ENCODE measurements at regions not wholly inside any gene's neighbourhood (a gene's known extent, or its start where the extent isn't known, plus 50 kb on each side); places are given as distances from the start of the nearest gene placed in this dataset.
"Not testable (repeated sequence)": the region's sequence is repeated elsewhere in the genome, so short reads cannot be mapped to it uniquely, and the experiment has no call there.

DNA sequence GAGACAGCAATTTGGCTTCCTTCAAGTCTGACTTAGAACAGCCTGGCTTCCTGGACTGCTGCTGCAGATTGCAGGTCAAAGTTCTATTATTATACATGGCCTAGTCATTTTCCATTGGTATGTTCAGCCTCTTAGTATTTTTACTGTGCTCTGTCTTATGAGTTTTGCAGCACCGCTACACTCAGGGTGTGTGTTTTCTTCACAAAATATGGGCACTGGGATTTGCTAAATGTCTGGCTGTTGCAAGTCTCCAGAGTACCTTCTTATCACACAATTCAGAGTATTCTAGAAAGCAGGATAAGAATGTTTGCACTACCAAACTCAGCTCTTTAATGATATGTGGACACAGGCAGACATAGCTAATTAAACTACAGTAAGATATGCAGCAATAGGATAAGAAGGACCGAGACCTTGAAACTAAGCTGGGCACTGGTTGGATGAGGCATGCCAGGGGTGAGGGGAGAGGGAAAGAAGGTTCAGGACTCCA is 203.0 kb upstream of the PDZRN3 start:
- Histone ChIP-seq H3K9me1 (ENCODE audit: control insufficient read depth, extremely low read depth, insufficient read depth, low read length) (no peaks in the 10 kb centered on the region), H3K79me2 (ENCODE audit: control insufficient read depth, insufficient read depth, low read length) (no peaks in the 10 kb centered on the region), H2AFZ (ENCODE audit: control insufficient read depth, low read length) (no peak overlapping the region), H3K9ac (ENCODE audit: control insufficient read depth, extremely low read depth, insufficient read depth, low read length) (no peak overlapping the region), H3K9me3 (ENCODE audit: control insufficient read depth, low read depth, low read length) (no peaks in the 10 kb centered on the region), H4K20me1 (ENCODE audit: control insufficient read depth, extremely low read depth, insufficient read depth, low read length) (no peaks in the 10 kb centered on the region), H3K27ac (ENCODE audit: control insufficient read depth, insufficient read depth, low read length) (no peak overlapping the region), H3K4me3 (ENCODE audit: control insufficient read depth in 2 of 3, extremely low read depth in 1 of 3, insufficient read depth in 2 of 3, low read depth in 1 of 3, low read length in 3 of 3) (no peak overlapping the region), H3K27me3 (ENCODE audit: control insufficient read depth, extremely low read depth, insufficient read depth, low read length) (no peaks in the 10 kb centered on the region), H3K36me3 (ENCODE audit: control insufficient read depth in 2 of 2, extremely low read depth in 1 of 2, insufficient read depth in 2 of 2, low read length in 2 of 2) (no peaks in the 10 kb centered on the region), H3K4me2 (ENCODE audit: control insufficient read depth, extremely low read depth, insufficient read depth, low read depth, low read length) (no peak overlapping the region), H3K4me1 (ENCODE audit: control insufficient read depth, extremely low read depth, insufficient read depth, low read length) (no peaks in the 10 kb centered on the region)
- dilution Hi-C loops (cut with MboI; ENCODE audit: extremely low pct_ligation_motif_present, low sequenced_read_pairs) = no loop called here
- FAIRE-seq = no peak
- DNase-seq (ENCODE audit: low read depth, low spot score) = no peak
- no peak for TF ChIP-seq EZH2 (IDR thresholded peaks at IDR 0.05; ENCODE audit: low read length)
- TF ChIP-seq, protein P1, sequence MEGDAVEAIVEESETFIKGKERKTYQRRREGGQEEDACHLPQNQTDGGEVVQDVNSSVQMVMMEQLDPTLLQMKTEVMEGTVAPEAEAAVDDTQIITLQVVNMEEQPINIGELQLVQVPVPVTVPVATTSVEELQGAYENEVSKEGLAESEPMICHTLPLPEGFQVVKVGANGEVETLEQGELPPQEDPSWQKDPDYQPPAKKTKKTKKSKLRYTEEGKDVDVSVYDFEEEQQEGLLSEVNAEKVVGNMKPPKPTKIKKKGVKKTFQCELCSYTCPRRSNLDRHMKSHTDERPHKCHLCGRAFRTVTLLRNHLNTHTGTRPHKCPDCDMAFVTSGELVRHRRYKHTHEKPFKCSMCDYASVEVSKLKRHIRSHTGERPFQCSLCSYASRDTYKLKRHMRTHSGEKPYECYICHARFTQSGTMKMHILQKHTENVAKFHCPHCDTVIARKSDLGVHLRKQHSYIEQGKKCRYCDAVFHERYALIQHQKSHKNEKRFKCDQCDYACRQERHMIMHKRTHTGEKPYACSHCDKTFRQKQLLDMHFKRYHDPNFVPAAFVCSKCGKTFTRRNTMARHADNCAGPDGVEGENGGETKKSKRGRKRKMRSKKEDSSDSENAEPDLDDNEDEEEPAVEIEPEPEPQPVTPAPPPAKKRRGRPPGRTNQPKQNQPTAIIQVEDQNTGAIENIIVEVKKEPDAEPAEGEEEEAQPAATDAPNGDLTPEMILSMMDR (optimal IDR thresholded peaks at IDR 0.05 in 1 of 3, IDR thresholded peaks at IDR 0.05 in 1 of 3, conservative IDR thresholded peaks at IDR 0.05 in 1 of 3; ENCODE audit: extremely low read depth in 1 of 3, insufficient read depth in 2 of 3, low read length in 3 of 3) = no peak

DNA sequence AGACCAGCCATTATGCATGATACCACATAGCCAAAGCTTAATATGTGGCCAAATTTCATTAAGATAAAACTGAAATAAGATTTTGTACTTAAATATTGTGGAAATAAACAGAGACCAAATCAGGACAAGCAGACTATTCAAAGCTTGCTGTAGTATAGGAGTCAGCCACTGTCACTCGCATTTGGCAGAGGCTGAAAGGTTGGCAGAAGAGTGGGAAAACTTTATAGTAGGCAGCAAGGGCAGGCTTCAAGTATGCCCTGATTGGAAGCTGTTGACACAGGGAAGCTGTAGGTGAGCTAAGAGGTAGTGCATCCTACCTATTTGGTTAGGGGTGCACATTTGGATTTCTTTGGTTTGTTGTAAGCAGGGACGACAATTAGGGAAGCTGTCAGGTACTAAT is 202.5 kb upstream of the PDZRN3 start:
- no peaks in the 10 kb centered on the region for H3K79me2 ChIP-seq (ENCODE audit: control insufficient read depth, insufficient read depth, low read length)
- no peaks in the 10 kb centered on the region for H3K9me3 ChIP-seq (ENCODE audit: control insufficient read depth, low read depth, low read length)
- no peak overlapping the region for H2AFZ ChIP-seq (ENCODE audit: control insufficient read depth, low read length)
- H3K27ac ChIP-seq (ENCODE audit: control insufficient read depth, insufficient read depth, low read length) = no peak overlapping the region
- H3K27me3 ChIP-seq (ENCODE audit: control insufficient read depth, extremely low read depth, insufficient read depth, low read length) = no peaks in the 10 kb centered on the region
- H3K36me3 ChIP-seq (ENCODE audit: control insufficient read depth in 2 of 2, extremely low read depth in 1 of 2, insufficient read depth in 2 of 2, low read length in 2 of 2) = no peaks in the 10 kb centered on the region
- H4K20me1 ChIP-seq (ENCODE audit: control insufficient read depth, extremely low read depth, insufficient read depth, low read length) = no peaks in the 10 kb centered on the region
- dilution Hi-C loops (cut with MboI; ENCODE audit: extremely low pct_ligation_motif_present, low sequenced_read_pairs) = no loop called here
- no peak overlapping the region for H3K9ac ChIP-seq (ENCODE audit: control insufficient read depth, extremely low read depth, insufficient read depth, low read length)
- H3K4me1 ChIP-seq (ENCODE audit: control insufficient read depth, extremely low read depth, insufficient read depth, low read length) = no peaks in the 10 kb centered on the region
- FAIRE-seq = no peak
- no peak overlapping the region for H3K4me2 ChIP-seq (ENCODE audit: control insufficient read depth, extremely low read depth, insufficient read depth, low read depth, low read length)
- H3K9me1 ChIP-seq (ENCODE audit: control insufficient read depth, extremely low read depth, insufficient read depth, low read length) = no peaks in the 10 kb centered on the region
- no peak overlapping the region for H3K4me3 ChIP-seq (ENCODE audit: control insufficient read depth in 2 of 3, extremely low read depth in 1 of 3, insufficient read depth in 2 of 3, low read depth in 1 of 3, low read length in 3 of 3)
- no peak for DNase-seq (ENCODE audit: low read depth, low spot score)
- TF ChIP-seq, protein P1 (optimal IDR thresholded peaks at IDR 0.05 in 1 of 3, IDR thresholded peaks at IDR 0.05 in 1 of 3, conservative IDR thresholded peaks at IDR 0.05 in 1 of 3; ENCODE audit: extremely low read depth in 1 of 3, insufficient read depth in 2 of 3, low read length in 3 of 3) = no peak
- TF ChIP-seq EZH2 (IDR thresholded peaks at IDR 0.05; ENCODE audit: low read length) = no peak

DNA sequence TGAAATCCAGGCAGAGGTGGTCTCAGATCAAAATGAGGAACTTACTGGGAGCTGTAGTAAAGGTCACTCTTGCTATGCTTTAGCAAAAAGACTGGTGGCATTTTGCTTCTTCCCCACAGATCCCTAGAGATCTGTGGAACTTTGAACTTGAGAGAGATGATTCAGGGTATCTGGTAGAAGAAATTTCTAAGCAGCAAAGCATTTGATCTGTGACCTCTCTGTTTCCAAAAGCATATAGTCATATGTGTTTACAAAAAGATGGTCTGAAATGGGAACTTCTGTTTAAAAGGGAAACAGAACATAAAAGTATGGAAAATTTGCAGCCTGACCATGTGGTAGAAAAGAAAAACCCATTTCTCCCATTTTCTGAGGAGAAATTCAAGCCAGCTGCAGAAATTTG is 196.2 kb upstream of the PDZRN3 start:
- H4K20me1 ChIP-seq (ENCODE audit: control insufficient read depth, extremely low read depth, insufficient read depth, low read length); H3K4me2 ChIP-seq (ENCODE audit: control insufficient read depth, extremely low read depth, insufficient read depth, low read depth, low read length); H3K9me1 ChIP-seq (ENCODE audit: control insufficient read depth, extremely low read depth, insufficient read depth, low read length): not testable (repeated sequence)

More for the DNA sequence above, 196.2 kb upstream of the PDZRN3 start:
- H3K27ac ChIP-seq (ENCODE audit: control insufficient read depth, insufficient read depth, low read length); H3K9me3 ChIP-seq (ENCODE audit: control insufficient read depth, low read depth, low read length); H3K4me3 ChIP-seq (ENCODE audit: control insufficient read depth in 2 of 3, extremely low read depth in 1 of 3, insufficient read depth in 2 of 3, low read depth in 1 of 3, low read length in 3 of 3); DNase-seq (ENCODE audit: low read depth, low spot score); H3K4me1 ChIP-seq (ENCODE audit: control insufficient read depth, extremely low read depth, insufficient read depth, low read length); H2AFZ ChIP-seq (ENCODE audit: control insufficient read depth, low read length); H3K79me2 ChIP-seq (ENCODE audit: control insufficient read depth, insufficient read depth, low read length); FAIRE-seq; dilution Hi-C loops (cut with MboI; ENCODE audit: extremely low pct_ligation_motif_present, low sequenced_read_pairs); H3K27me3 ChIP-seq (ENCODE audit: control insufficient read depth, extremely low read depth, insufficient read depth, low read length); H3K36me3 ChIP-seq (ENCODE audit: control insufficient read depth in 2 of 2, extremely low read depth in 1 of 2, insufficient read depth in 2 of 2, low read length in 2 of 2); H3K9ac ChIP-seq (ENCODE audit: control insufficient read depth, extremely low read depth, insufficient read depth, low read length): not testable (repeated sequence)
